KOPT-K1 (cell line): ENCODE measurements at regions not wholly inside any gene's neighbourhood (a gene's known extent, or its start where the extent isn't known, plus 50 kb on each side); places are given as distances from the start of the nearest gene placed in this dataset.
"Not testable (repeated sequence)": the region's sequence is repeated elsewhere in the genome, so short reads cannot be mapped to it uniquely, and the experiment has no call there.

Source experiments
- H3K27ac ChIP-seq: fragments of 200-600 bp; sonication (generic); 2 replicates; pipeline ENCODE4 v1.5.1; 2016; ENCODE audit warnings: antibody characterized with exemption, mild to moderate bottlenecking, low read depth, low read length; ENCODE audit not compliant: poor library complexity, severe bottlenecking
- H3K36me3 ChIP-seq: fragments of 200-600 bp; sonication (generic); 2 replicates; pipeline ENCODE4 v1.5.1; 2017; ENCODE audit warnings: antibody characterized with exemption, mild to moderate bottlenecking, low read length, moderate library complexity; ENCODE audit not compliant: insufficient read depth
- H3K9me3 ChIP-seq: fragments of 200-600 bp; sonication (generic); 2 replicates; pipeline ENCODE4 v1.5.1; 2017; ENCODE audit warnings: antibody characterized with exemption, low read length, mild to moderate bottlenecking; ENCODE audit not compliant: insufficient read depth, poor library complexity, severe bottlenecking

DNA sequence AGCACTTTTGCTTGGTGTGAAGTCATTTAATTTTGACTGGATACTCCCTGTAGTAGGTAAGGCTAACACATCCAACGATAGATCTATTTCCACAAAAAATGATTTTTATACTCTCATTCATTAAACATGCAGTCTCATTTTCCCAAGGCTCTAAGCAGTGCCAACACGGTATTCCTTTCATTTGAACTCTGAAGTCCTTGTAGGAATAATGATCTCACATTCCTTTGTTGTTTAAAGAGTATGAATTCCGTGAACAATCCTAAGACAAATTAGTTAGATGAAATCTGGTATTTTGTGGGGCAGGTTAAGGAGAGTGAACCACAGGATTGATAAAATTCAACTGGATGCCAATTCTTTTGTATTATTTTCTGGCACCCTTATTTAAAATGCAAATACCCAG lies 66.6 kb downstream of the LACC1 start:
- Histone ChIP-seq H3K27ac (no peak overlapping the region), H3K36me3 (no peaks in the 10 kb centered on the region), H3K9me3 (peaks cover 7% of the 10 kb centered on the region)

DNA sequence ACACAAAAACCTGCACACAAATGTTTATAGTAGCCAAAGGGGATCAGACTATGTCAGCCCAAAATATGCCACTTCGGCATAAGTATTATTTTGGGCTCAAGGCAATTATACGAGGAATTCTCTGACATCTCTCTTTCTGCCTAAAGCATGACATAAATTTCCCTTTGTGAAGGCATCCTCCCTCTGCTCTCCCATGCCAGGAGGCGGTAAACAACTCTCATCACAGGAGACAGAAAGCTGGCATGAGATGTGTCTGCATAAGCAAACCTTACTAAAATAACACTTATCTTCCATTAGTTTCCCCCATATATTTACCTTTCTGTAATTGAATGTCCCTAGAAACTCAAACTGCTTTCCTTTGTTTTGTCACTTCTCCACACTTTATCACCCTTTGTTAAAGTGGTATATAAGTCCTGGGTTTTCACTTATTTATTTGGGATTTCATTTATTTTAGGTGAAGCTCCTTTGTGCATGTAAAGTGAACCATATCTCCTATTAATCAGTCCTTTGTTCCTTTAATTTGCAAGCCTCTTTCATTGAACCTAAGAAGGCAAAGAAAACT lies 68.3 kb downstream of the LACC1 start:
- Histone ChIP-seq H3K36me3 (no peaks in the 10 kb centered on the region), H3K27ac (no peak overlapping the region), H3K9me3 (peaks cover 7% of the 10 kb centered on the region)

DNA sequence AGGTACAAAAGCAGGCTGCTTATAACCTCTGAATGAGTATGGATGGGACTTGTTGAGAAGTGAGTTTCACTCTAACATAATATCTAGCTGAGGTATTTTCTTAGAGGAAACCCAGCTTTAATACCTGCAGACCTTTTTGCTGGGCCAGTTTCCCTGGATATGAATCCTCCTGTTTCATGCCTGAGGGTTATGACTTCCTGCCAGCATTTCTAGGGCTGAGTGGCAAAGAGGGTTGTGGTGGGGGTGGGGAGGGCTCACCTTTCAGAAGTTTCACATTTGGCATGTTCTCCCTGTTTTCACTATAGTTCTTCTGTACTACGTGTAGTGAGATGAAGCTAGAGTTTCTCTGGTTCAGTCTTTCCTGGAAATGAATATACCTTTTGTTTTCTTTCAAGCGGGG lies 73.7 kb downstream of the LACC1 start:
- H3K9me3 ChIP-seq = peaks cover under 1% of the 10 kb centered on the region
- H3K36me3 ChIP-seq = no peaks in the 10 kb centered on the region
- H3K27ac ChIP-seq = no peak overlapping the region

DNA sequence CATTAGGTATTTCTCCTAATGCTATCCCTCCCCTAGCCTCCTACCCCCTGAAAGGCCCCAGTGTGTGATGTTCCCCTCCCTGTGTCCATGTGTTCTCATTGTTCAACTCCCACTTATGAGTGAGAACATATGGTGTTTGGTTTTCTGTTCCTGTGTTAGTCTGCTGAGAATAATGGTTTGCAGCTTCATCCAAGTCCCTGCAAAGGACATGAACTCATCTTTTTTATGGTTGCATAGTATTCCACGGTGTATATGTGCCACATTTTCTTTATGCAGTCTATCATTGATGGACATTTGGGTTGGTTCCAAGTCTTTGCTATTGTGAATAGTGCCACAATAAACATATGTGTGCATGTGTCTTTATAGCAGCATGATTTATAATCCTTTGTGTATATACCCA lies 77.3 kb downstream of the LACC1 start:
- H3K36me3 ChIP-seq, H3K9me3 ChIP-seq, H3K27ac ChIP-seq: not testable (repeated sequence)

DNA sequence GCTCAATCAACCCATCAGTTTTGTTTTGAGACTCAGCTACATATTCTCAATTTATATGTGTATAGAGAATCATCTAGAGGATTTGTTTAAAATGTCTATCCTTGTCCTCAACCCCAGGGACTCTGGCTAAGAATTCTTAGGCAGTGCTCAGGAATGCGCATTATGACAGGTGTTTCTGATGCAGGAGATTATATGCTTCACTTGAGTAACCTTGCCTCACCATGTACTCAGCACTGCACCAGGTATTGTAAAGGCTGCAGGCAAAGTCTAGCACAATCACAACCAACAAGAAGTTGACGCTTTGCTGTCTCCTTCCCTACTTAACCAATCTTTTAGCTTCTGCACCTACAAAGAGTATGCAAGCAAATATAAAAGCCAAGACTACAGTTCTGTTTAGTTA lies 79.6 kb downstream of the LACC1 start:
- H3K9me3 ChIP-seq = no peaks in the 10 kb centered on the region
- no peak overlapping the region for H3K27ac ChIP-seq
- H3K36me3 ChIP-seq = no peaks in the 10 kb centered on the region

DNA sequence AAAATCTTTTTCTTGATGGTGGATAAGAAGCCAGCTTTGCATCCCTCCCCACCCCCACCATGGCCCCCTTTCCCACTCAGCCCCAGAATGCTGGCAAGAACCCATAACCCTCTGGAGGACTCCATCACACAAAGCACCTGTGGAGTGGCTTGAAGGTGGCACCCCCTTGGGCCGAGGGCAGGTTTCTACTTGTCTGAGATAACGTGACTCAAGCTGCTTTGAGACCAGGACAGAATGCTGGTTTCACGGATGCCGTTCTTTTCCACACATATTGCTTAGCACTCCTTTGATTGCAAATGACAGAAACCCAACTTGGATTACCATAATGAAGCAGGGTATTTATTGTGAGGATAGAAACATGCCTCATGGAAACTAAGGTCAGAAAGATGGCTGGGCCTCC lies 82.2 kb downstream of the LACC1 start:
- H3K9me3 ChIP-seq = no peaks in the 10 kb centered on the region
- H3K36me3 ChIP-seq = no peaks in the 10 kb centered on the region

DNA sequence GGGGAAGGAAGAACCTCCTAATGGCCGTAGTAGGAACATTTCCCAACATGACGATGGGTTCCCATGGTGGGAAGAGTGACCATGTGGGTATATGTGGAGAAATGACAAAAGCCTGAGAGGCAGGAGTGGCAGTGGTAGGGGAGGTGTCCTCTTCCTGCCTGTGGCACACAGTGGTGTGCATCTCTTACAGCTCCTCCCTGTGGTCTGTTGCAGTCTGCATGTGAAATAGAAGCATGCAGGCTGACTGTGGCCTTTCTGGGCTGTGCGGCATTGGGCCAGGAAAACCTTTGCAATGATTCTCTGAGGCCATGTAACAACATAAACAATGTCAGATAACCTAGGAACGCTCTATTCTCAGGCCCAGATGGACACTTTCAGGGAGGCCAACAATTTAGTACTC lies 84.0 kb downstream of the LACC1 start:
- Histone ChIP-seq H3K36me3 (no peaks in the 10 kb centered on the region), H3K9me3 (no peaks in the 10 kb centered on the region), H3K27ac (no peak overlapping the region)

More for the DNA sequence above, 82.2 kb downstream of the LACC1 start:
- no peak overlapping the region for H3K27ac ChIP-seq

DNA sequence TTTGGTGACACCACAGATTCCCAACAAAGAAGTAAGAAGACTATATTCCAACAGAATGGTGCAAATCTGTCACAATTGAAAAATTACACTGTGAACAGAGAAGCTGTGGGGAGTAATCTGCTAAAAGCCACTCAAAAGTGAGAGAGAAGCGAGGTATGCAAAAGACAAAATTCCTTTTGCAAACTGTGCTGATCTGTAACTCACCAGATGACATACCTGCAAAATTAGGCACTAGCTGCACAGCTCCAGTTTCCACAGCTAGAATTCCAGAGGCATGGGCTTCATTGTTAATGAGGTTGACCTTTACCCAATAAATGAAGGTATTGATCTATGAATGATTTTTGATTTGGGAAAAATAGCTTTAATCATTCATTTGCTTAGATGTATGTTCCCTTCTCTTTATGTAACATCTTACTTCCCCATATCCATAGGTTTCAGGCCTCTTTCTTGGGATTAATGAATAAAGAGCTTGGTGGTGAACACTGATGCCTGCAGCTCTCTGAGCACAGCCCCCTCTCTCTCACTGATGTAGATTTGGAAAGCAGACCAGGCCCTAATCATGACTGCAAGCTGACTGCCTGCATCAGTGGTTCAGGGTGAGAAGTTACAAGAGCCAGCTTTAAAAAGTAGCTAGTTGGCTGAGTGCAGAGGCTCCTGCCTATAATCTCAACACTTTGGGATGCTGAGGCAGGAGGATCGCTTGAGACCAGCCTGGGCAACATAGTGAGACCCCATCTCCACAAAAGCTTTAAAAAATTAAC lies 85.2 kb downstream of the LACC1 start:
- H3K36me3 ChIP-seq = no peaks in the 10 kb centered on the region
- no peaks in the 10 kb centered on the region for H3K9me3 ChIP-seq
- no peak overlapping the region for H3K27ac ChIP-seq

DNA sequence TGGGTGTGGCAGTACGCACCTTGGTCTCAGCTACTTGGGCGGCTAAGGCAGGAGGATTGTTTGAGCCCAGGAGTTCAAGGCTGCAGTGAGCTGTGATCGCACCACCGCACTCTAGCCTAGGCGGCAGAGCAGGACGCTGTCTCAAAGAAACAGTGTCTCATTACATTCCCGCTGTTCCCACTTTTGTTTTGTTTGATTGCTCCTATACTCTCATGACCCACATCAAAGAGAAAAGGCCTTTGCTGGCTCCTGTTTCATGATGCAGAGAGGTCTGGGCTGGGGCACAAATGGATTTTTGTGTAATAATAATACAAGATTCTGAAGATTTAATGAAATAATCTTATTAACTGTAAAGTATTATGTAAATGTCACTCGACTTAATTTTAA lies 85.7 kb downstream of the LACC1 start:
- no peaks in the 10 kb centered on the region for H3K36me3 ChIP-seq

DNA sequence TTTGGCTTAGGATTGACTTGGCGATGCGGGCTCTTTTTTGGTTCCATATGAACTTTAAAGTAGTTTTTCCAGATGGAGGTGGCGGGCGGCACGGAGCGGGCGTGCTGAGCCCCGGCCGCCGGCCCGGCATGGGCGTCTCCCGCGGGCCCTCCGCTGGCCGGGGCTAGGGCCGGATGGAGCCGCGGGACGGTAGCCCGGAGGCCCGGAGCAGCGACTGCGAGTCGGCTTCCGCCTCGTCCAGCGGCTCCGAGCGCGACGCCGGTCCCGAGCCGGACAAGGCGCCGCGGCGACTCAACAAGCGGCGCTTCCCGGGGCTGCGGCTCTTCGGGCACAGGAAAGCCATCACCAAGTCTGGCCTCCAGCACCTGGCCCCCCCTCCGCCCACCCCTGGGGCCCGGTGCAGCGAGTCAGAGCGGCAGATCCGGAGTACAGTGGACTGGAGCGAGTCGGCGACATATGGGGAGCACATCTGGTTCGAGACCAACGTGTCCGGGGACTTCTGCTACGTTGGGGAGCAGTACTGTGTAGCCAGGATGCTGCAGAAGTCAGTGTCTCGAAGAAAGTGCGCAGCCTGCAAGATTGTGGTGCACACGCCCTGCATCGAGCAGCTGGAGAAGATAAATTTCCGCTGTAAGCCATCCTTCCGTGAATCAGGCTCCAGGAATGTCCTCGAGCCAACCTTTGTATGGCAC lies 88.7 kb downstream of the LACC1 start:
- H3K27ac ChIP-seq, H3K36me3 ChIP-seq, H3K9me3 ChIP-seq: not testable (repeated sequence)

More for the DNA sequence above, 85.7 kb downstream of the LACC1 start:
- Histone ChIP-seq H3K9me3 (no peaks in the 10 kb centered on the region), H3K27ac (no peak overlapping the region)

DNA sequence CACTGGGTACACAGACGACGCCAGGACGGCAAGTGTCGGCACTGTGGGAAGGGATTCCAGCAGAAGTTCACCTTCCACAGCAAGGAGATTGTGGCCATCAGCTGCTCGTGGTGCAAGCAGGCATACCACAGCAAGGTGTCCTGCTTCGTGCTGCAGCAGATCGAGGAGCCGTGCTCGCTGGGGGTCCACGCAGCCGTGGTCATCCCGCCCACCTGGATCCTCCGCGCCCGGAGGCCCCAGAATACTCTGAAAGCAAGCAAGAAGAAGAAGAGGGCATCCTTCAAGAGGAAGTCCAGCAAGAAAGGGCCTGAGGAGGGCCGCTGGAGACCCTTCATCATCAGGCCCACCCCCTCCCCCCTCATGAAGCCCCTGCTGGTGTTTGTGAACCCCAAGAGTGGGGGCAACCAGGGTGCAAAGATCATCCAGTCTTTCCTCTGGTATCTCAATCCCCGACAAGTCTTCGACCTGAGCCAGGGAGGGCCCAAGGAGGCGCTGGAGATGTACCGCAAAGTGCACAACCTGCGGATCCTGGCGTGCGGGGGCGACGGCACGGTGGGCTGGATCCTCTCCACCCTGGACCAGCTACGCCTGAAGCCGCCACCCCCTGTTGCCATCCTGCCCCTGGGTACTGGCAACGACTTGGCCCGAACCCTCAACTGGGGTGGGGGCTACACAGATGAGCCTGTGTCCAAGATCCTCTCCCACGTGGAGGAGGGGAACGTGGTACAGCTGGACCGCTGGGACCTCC lies 89.4 kb downstream of the LACC1 start:
- not testable (repeated sequence) for H3K36me3 ChIP-seq, H3K27ac ChIP-seq, H3K9me3 ChIP-seq

DNA sequence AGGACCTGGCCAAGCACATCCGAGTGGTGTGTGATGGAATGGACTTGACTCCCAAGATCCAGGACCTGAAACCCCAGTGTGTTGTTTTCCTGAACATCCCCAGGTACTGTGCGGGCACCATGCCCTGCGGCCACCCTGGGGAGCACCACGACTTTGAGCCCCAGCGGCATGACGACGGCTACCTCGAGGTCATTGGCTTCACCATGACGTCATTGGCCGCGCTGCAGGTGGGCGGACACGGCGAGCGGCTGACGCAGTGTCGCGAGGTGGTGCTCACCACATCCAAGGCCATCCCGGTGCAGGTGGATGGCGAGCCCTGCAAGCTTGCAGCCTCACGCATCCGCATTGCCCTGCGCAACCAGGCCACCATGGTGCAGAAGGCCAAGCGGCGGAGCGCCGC lies 90.2 kb downstream of the LACC1 start:
- not testable (repeated sequence) for H3K36me3 ChIP-seq, H3K9me3 ChIP-seq

DNA sequence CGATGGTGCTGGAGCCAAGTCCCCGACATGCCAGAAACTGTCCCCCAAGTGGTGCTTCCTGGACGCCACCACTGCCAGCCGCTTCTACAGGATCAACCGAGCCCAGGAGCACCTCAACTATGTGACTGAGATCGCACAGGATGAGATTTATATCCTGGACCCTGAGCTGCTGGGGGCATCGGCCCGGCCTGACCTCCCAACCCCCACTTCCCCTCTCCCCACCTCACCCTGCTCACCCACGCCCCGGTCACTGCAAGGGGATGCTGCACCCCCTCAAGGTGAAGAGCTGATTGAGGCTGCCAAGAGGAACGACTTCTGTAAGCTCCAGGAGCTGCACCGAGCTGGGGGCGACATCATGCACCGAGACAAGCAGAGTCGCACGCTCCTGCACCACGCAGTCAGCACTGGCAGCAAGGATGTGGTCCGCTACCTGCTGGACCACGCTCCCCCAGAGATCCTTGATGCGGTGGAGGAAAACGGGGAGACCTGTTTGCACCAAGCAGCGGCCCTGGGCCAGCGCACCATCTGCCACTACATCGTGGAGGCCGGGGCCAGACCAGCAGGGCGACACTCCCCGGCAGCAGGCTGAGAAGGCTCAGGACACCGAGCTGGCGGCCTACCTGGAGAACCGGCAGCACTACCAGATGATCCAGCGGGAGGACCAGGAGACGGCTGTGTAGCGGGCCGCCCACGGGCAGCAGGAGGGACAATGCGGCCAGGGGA lies 91.0 kb downstream of the LACC1 start:
- not testable (repeated sequence) for H3K36me3 ChIP-seq, H3K27ac ChIP-seq, H3K9me3 ChIP-seq

More for the DNA sequence above, 90.2 kb downstream of the LACC1 start:
- H3K27ac ChIP-seq = not testable (repeated sequence)

DNA sequence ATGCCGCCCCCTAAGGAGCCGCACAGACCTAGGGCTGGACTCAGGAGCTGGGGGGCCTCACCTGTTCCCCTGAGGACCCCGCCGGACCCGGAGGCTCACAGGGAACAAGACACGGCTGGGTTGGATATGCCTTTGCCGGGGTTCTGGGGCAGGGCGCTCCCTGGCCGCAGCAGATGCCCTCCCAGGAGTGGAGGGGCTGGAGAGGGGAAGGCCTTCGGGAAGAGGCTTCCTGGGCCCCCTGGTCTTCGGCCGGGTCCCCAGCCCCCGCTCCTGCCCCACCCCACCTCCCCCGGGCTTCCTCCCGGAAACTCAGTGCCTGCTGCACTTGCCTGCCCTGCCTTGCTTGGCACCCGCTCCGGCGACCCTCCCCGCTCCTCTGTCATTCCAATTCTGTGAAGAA lies 91.6 kb downstream of the LACC1 start:
- H3K27ac ChIP-seq, H3K36me3 ChIP-seq, H3K9me3 ChIP-seq: not testable (repeated sequence)

DNA sequence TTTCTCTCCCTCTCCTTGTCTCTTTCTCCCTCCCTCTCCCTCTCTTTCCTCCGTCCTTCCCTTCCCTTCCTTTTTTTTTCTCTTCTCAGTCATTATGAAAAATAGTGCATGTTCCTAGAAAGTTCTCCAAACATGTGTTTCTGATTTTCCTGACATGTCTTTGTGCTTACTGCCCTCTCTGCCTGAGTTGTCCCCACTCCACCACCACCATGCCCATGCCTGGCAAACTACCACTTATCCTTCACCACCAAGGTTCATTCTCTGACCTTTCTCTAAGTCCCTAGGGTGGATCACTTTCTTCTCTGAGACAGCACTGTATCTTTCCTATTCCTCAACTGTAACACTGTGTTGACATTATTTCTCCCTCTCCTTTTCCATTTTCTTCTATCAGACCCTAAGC lies 98.2 kb downstream of the LACC1 start:
- no peak overlapping the region for H3K27ac ChIP-seq
- no peaks in the 10 kb centered on the region for H3K9me3 ChIP-seq
- H3K36me3 ChIP-seq = no peaks in the 10 kb centered on the region
